ENCODE measurements at regions not wholly inside any gene's neighbourhood (a gene's known extent, or its start where the extent isn't known, plus 50 kb on each side); places are given as distances from the start of the nearest gene placed in this dataset.

GRCh38 chr4:108531461-108531860 is 88.9 kb upstream of the RPL34 start:
- in situ Hi-C loops (cut with HindIII; ENCODE audit: low pct_unique_long_range_greater_than_20kb, low sequenced_read_pairs): no loop called here
- peak; percentile 75 for DNase-seq (ENCODE audit: low read depth, low spot score)

- in situ Hi-C loops (cut with HindIII; ENCODE audit: low pct_unique_long_range_greater_than_20kb, low sequenced_read_pairs): no loop called here
- DNase-seq (ENCODE audit: low read depth, low spot score): no peak
Measured at GRCh38 chr4:108529984-108530905, 90.1 kb upstream of the RPL34 start.

- in situ Hi-C loops (cut with HindIII; ENCODE audit: low pct_unique_long_range_greater_than_20kb, low sequenced_read_pairs): no loop called here
- DNase-seq (ENCODE audit: low read depth, low spot score): no peak
Measured at GRCh38 chr4:108529102-108529501, 91.3 kb upstream of the RPL34 start.

DNA sequence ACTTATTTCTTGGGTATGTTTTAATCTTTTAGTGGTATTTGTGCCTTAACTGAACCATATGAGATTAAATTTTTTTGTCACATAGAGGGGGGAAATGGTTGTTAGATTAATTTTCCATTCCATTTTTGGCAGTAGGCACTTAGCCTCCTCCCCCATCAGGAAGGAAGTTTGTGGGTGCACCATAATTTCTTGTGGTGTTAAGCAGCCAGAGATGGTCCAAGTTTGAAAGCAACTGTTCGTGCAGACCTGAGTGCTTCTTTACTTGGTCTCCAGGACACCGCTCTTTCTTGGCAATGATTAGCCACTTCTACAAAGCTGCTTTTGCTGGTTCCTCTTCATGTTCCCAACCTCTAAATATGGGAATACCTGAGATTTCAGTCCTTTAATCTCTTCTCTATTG is 92.7 kb upstream of the RPL34 start:
- DNase-seq (ENCODE audit: low read depth, low spot score): no peak
- in situ Hi-C loops (cut with HindIII; ENCODE audit: low pct_unique_long_range_greater_than_20kb, low sequenced_read_pairs): no loop called here

DNA sequence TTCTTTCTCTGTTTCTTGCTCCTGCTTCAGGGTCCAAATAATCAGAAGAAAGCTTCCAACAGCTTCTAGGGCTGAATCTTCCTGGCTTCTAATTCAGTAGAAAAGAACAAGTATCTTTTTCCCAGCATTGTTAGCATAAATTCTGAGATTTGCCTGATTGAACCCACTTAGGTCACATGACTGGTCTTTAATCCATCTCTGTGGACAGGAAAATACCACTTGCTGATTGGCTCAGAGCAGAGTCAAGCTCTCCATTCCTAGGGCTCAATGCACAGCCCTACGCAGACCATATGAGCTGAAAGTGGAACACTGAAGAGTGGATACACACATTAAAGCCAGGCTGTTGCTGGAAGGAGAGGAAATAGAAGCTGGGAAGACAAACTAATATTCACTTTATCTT is 99.6 kb upstream of the RPL34 start:
- in situ Hi-C loops (cut with HindIII; ENCODE audit: low pct_unique_long_range_greater_than_20kb, low sequenced_read_pairs): no loop called here
- no peak for DNase-seq (ENCODE audit: low read depth, low spot score)

DNA sequence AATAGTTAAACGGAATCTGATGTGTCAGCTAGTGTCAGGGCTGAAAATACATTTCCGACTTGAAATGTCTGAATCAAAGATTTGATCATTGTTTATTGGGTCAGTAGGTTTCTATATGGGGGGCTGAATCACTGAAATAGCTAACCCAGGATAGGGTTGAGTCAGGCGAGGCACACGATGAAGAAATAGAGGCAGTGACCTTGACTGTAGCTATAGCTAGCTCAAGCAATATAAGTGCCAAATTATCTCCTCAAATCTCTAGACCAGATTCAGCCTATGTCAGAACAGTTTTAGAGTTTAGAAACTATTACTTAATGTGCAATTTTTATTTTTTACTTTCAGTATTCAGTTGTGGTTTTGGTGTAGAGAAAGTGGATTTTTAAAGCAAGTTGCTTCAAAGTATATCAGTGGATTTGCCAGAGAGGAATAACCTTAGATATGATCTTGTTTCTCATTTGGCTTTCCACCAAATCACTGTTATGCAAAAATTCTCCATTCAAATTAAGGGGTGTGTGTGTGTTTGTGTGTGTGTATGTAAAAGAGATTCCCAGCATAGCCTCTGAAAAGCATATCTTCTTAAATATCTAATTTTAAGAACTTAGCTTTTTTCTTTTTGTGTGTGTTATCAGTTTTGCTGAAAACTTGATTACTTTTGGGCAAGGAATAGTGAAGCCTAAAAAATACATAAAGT is 100.3 kb upstream of the RPL34 start:
- in situ Hi-C loops (cut with HindIII; ENCODE audit: low pct_unique_long_range_greater_than_20kb, low sequenced_read_pairs): no loop called here
- no peak for DNase-seq (ENCODE audit: low read depth, low spot score)

DNA sequence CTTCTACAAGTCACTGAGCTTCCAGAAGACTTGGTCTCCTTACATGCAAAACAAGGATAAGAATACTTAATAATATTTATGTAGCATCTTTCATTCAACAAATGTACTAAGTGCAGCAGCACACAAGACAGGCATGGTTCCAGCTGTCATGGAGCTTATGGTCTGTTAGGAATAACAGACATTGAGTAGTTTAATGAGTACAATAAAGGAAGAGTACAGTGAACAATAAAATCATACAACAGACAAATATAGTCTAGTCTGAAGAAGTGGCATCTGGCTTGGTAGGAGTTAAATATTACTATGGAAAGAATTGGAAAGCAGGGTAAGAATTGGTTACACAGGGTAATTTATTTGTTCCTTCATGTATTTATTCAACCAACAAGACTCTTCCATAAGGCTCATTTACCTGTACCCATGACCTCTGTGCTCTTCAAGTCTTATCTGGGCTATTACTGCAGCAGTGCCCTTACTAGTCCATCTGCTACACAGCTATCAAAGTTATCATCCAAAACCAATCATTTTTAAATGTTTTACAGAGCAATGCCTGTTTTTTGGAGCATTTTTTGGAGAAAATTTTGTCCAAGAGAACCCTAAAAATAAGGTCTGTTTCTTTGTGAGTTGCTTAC is 101.1 kb upstream of the RPL34 start:
- in situ Hi-C loops (cut with HindIII; ENCODE audit: low pct_unique_long_range_greater_than_20kb, low sequenced_read_pairs): no loop called here
- no peak for DNase-seq (ENCODE audit: low read depth, low spot score)

GRCh38 chr4:108512615-108513505 is 107.5 kb upstream of the RPL34 start:
- DNase-seq (ENCODE audit: low read depth, low spot score): peak; percentile 92
- in situ Hi-C loops (cut with HindIII; ENCODE audit: low pct_unique_long_range_greater_than_20kb, low sequenced_read_pairs): no loop called here

DNA sequence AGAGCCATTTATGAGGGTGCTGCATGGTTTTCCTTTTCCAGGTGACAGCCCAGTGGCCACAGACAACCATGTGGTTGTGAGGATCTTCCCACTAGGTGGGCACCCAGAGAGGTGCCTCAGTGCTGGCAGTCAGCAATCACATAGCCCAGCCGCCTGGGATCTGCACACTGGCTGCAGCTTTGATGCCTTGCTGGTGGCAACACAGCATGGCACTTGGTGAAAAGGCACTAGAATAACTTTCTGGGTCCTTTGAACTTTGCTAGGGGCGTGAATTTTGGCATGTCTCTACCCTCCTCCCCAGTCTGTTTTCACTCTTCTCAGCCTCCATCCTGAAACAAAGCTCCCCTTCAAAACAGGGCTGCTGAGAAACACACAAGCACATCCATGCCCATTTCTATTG is 108.8 kb upstream of the RPL34 start:
- no peak for DNase-seq (ENCODE audit: low read depth, low spot score)
- in situ Hi-C loops (cut with HindIII; ENCODE audit: low pct_unique_long_range_greater_than_20kb, low sequenced_read_pairs): no loop called here

DNA sequence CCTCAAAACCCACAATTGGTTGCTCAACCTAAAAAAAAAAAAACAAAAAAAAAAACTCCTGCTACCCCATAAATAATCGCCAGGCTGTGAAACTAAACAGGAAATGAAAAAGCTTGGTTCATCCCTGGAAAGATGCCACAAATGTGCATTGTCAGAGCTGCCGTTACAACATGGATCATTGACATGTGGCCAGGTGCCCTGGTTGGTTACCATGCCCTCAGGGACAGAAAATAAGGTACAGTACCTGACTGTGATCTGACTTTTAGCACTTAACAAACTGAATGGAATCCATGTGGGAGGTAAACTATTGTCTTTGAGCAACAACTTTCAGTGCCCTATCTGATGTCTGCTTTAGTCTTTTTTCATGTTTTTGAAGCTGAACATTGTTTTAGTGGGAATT is 118.0 kb upstream of the RPL34 start:
- no peak for DNase-seq (ENCODE audit: low read depth, low spot score)
- in situ Hi-C loops (cut with HindIII; ENCODE audit: low pct_unique_long_range_greater_than_20kb, low sequenced_read_pairs): no loop called here

GRCh38 chr4:108498925-108499324 is 121.5 kb upstream of the RPL34 start:
- in situ Hi-C loops (cut with HindIII; ENCODE audit: low pct_unique_long_range_greater_than_20kb, low sequenced_read_pairs): no loop called here
- no peak for DNase-seq (ENCODE audit: low read depth, low spot score)

- in situ Hi-C loops (cut with HindIII; ENCODE audit: low pct_unique_long_range_greater_than_20kb, low sequenced_read_pairs): no loop called here
Measured at GRCh38 chr4:108493596-108493931, 126.8 kb upstream of the RPL34 start.

GRCh38 chr4:108492816-108493595 is 127.4 kb upstream of the RPL34 start:
- in situ Hi-C loops (cut with HindIII; ENCODE audit: low pct_unique_long_range_greater_than_20kb, low sequenced_read_pairs): no loop called here
- DNase-seq (ENCODE audit: low read depth, low spot score): peak; percentile 59

More at GRCh38 chr4:108493596-108493931, 126.8 kb upstream of the RPL34 start:
- DNase-seq (ENCODE audit: low read depth, low spot score): no peak

DNA sequence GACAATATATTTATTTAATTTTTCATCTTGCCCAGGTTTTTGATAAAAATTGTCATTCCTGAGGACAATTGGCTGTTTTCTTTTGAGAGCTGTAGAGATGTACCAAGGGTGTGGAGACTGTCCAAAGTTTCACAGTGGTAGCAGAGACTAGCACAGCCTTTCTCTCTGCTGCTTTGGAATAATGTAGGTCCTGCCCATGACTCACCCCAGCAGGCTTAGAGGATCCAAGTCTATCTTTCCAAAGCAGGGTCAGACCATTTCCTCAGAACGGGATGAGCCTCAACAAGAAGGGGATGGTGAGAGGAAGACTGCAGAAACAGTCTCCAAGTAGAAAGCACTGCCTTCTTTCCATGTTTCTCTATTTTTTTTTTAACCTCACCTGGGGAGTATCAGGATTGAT is 131.5 kb upstream of the RPL34 start:
- DNase-seq (ENCODE audit: low read depth, low spot score): no peak
- in situ Hi-C loops (cut with HindIII; ENCODE audit: low pct_unique_long_range_greater_than_20kb, low sequenced_read_pairs): no loop called here

GRCh38 chr4:108486046-108486445 is 134.3 kb upstream of the RPL34 start:
- in situ Hi-C loops (cut with HindIII; ENCODE audit: low pct_unique_long_range_greater_than_20kb, low sequenced_read_pairs): no loop called here
- no peak for DNase-seq (ENCODE audit: low read depth, low spot score)

DNA sequence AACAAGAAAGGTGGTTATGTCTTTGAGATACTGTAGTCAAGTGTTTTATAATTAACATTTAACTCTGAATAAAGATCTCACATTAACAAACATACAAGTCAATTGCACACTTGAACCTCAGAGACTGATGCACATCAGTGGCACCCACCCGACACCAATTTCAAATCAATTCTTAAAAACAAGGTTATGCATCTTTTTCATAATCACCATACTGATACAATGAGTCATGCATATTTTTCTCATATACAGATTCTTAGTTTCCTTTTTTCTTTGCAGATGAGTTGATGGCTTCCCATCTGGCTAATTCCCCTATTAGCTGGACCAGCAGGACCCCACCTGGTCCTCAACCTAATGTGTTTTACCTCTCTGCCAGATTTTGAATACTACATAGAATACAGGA is 136.2 kb upstream of the RPL34 start:
- in situ Hi-C loops (cut with HindIII; ENCODE audit: low pct_unique_long_range_greater_than_20kb, low sequenced_read_pairs): no loop called here

DNA sequence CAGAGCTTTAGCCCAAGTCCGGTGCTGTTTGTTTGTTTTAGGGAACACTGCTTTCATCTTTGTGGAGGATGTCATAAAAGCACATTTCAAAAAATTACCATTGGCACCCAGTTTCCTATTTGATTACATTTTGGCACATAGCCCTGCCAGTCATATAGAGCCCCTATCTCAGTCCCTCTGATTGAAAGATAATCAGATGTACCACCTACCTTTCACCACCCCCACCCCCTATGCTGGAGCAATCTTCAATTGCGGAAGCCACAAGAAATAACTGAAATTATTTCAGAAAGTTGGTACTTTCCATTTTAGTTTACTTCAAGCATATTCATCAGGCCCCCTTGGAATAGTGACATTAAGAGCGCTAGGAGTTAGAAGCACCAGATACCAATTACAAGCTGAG is 136.7 kb upstream of the RPL34 start:
- in situ Hi-C loops (cut with HindIII; ENCODE audit: low pct_unique_long_range_greater_than_20kb, low sequenced_read_pairs): no loop called here
- no peak for DNase-seq (ENCODE audit: low read depth, low spot score)

More for the DNA sequence above, 136.2 kb upstream of the RPL34 start:
- DNase-seq (ENCODE audit: low read depth, low spot score): no peak
